Adrenal gland (tissue), 9 donors: ENCODE measurements at regions not wholly inside any gene's neighbourhood (a gene's known extent, or its start where the extent isn't known, plus 50 kb on each side); places are given as distances from the start of the nearest gene placed in this dataset.

Experiments
- DNase-seq, 7 donors: peaks; one replicate each; pipeline ENCODE4 v3.0.0-alpha.2; 2019 to 2020
- H3K27ac ChIP-seq, 5 donors: fragments of 200-600 bp; sonication (generic) in 4 of 5; 1 replicate in 3 of 5; 2 replicates in 2 of 5; pipeline versions ENCODE4 v1.5.1 to v1.8.0; 2016 to 2020; ENCODE audit warnings: mild to moderate bottlenecking in 1 of 5
- H3K27me3 ChIP-seq: fragments of 200-600 bp; 2 replicates; pipeline ENCODE4 v1.8.0; 2021
- H3K36me3 ChIP-seq, 2 donors: fragments of 200-600 bp; replicated peaks in 1 of 2; 1 replicate in 1 of 2; 2 replicates in 1 of 2; pipeline versions ENCODE4 v1.5.1 to v1.8.0; 2018 to 2022
- H3K4me1 ChIP-seq, 2 donors: fragments of 200-600 bp; replicated peaks in 1 of 2; 1 replicate in 1 of 2; 2 replicates in 1 of 2; pipeline versions ENCODE4 v1.5.1 to v1.8.0; 2018 to 2021
- H3K4me3 ChIP-seq, 4 donors: fragments of 200-600 bp; sonication (generic) in 3 of 4; one replicate each; pipeline ENCODE4 v1.5.1; 2016 to 2018
- H3K9me3 ChIP-seq, 3 donors: fragments of 200-600 bp; sonication (generic) in 1 of 3; replicated peaks in 1 of 3; 1 replicate in 2 of 3; 2 replicates in 1 of 3; pipeline versions ENCODE4 v1.5.1 to v1.8.0; 2016 to 2021
- POLR2A ChIP-seq, 2 donors: fragments of 450-650 bp; IDR thresholded peaks; one replicate each; pipeline ENCODE4 v1.6.1; 2017; ENCODE audit warnings: antibody characterized with exemption in 2 of 2, mild to moderate bottlenecking in 2 of 2, moderate library complexity in 1 of 2
- WGBS, 4 donors: extraction: QIAGEN DNeasy Blood & Tissue Kit in 2 of 4; methylation state at CpG; one replicate each; pipeline versions ENCODE4 v1.1.5 to v1.1.7; 2013 to 2017; 5-methylcytosine and 5-hydroxymethylcytosine counted together
- intact Hi-C, 2 donors: fragments of 100-400 bp; cut with DNase I; formaldehyde crosslinking; loops; one replicate each; pipeline versions ENCODE4 v1.14.1 to v1.15.0; 2022 to 2023
- TF ChIP-seq, protein P1 (sequence below), 6 experiments: fragments of 450-650 bp in 4 of 6; fragments of 200-600 bp in 2 of 6; sonication (generic) in 1 of 6; IDR thresholded peaks; 1 replicate in 5 of 6; 2 replicates in 1 of 6; pipeline versions ENCODE4 v1.5.1 to v1.8.0; 2016 to 2021; ENCODE audit warnings: antibody characterized with exemption in 6 of 6, mild to moderate bottlenecking in 2 of 6, moderate library complexity in 1 of 6
- donor health status: healthy with polysubstance abuse.
- donor health status: Bipolar disorder and iron deficiency.
- donor health status: DM: yes; HTN: yes; CAD: no.
- donor health status: DM: no; HTN: no; CAD: no.
- donor health status: DM: no; HTN: no; CAD: no.

DNA sequence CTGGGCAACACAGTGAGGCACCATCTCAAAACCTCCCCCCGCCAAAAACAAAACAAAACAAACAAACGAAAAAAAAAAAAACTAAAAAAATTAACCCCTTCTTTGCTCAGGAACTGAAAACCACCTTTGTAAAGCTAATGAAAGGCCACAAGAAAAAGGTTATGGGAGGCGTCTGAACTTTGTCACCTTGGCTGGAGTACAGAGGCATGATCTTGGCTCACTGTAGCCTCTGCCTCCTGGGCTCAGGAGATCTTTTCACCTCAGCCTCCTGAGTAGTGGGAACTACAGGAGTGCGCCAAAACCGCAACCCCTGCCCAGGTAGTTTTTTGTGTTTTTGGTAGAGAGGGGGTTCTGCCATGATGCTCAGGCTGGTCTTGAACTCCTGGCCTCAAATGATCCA, 337.9 kb downstream of the TBC1D32 start:
- Histone ChIP-seq H3K9me3 (no peaks in the 10 kb centered on the region), H3K4me3 (no peak overlapping the region), H3K27me3 (no peaks in the 10 kb centered on the region), H3K36me3 (no peaks in the 10 kb centered on the region), H3K27ac (no peak overlapping the region), H3K4me1 (no peaks in the 10 kb centered on the region)
- intact Hi-C loops = no loop called here
- 48 to 64% (median 52%) methylated on average over 5 of the region's 5 CpGs for WGBS, 4 donors
- no peak for DNase-seq
- TF ChIP-seq, protein P1, sequence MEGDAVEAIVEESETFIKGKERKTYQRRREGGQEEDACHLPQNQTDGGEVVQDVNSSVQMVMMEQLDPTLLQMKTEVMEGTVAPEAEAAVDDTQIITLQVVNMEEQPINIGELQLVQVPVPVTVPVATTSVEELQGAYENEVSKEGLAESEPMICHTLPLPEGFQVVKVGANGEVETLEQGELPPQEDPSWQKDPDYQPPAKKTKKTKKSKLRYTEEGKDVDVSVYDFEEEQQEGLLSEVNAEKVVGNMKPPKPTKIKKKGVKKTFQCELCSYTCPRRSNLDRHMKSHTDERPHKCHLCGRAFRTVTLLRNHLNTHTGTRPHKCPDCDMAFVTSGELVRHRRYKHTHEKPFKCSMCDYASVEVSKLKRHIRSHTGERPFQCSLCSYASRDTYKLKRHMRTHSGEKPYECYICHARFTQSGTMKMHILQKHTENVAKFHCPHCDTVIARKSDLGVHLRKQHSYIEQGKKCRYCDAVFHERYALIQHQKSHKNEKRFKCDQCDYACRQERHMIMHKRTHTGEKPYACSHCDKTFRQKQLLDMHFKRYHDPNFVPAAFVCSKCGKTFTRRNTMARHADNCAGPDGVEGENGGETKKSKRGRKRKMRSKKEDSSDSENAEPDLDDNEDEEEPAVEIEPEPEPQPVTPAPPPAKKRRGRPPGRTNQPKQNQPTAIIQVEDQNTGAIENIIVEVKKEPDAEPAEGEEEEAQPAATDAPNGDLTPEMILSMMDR (IDR thresholded peaks at IDR 0.05) = no peak
- TF ChIP-seq POLR2A (IDR thresholded peaks at IDR 0.05) = no peak

DNA sequence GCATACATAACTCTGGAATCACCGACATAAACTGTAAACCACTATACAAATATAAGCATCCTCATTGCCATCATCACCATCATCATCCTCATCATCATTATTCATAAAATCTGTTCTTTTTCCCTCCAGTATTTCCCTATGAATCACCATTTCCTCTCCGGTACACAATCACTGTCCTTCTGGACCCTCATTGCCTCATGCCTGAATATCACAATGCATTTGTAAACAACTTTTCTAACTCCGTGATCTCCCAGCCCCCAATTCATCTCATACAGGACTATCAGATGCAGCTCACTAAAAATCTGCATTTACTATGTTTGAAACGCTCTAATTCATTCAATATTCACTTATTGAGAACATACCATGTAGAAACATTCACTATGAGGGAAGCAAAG, 339.7 kb downstream of the TBC1D32 start:
- Histone ChIP-seq H3K27ac (no peak overlapping the region), H3K4me3 (no peak overlapping the region), H3K9me3 (no peaks in the 10 kb centered on the region), H3K4me1 (no peaks in the 10 kb centered on the region), H3K36me3 (no peaks in the 10 kb centered on the region), H3K27me3 (no peaks in the 10 kb centered on the region)
- DNase-seq = no peak
- intact Hi-C loops = no loop called here
- TF ChIP-seq, protein P1 (IDR thresholded peaks at IDR 0.05) = no peak
- no peak for TF ChIP-seq POLR2A (IDR thresholded peaks at IDR 0.05)
- WGBS, 4 donors = 73 to 77% (median 75%) methylated on average over 4 of the region's 4 CpGs

DNA sequence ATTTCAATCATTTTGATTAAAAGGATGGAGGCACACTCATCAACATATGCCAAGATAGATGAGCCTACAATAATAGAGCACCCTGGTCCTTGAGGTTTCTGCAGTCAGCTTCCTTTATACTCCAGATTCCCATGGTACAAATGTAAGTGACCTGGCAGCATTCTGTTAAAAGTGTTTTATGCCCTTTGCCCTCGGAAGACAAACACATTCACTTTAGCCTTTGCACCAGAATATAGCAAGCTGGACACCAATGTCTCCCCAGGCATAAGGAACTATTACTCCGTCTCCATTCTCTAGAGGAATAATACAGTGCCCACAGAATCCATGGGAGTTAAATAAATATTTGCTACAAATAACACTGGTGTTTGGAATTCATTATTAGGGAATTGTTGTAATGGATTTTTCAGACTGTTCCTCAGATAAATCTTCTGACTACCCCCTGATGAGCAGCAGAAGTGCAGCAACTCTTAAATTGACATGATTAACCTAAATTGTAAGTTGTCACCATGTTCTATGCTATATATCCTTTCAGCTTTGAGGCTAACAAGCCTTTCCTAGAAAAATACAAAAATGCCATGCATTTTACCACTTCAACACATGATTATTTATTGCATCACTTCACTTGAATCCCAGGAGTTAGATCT, 340.2 kb downstream of the TBC1D32 start:
- no peak overlapping the region for H3K4me3 ChIP-seq
- WGBS, 4 donors = 66 to 81% (median 74%) methylated on average over 2 of the region's 2 CpGs
- H3K27ac ChIP-seq = no peak overlapping the region
- no peaks in the 10 kb centered on the region for H3K36me3 ChIP-seq
- no peaks in the 10 kb centered on the region for H3K4me1 ChIP-seq
- intact Hi-C loops = no loop called here
- TF ChIP-seq, protein P1 (IDR thresholded peaks at IDR 0.05) = no peak
- TF ChIP-seq POLR2A (IDR thresholded peaks at IDR 0.05) = no peak
- no peaks in the 10 kb centered on the region for H3K9me3 ChIP-seq
- no peaks in the 10 kb centered on the region for H3K27me3 ChIP-seq
- no peak for DNase-seq

DNA sequence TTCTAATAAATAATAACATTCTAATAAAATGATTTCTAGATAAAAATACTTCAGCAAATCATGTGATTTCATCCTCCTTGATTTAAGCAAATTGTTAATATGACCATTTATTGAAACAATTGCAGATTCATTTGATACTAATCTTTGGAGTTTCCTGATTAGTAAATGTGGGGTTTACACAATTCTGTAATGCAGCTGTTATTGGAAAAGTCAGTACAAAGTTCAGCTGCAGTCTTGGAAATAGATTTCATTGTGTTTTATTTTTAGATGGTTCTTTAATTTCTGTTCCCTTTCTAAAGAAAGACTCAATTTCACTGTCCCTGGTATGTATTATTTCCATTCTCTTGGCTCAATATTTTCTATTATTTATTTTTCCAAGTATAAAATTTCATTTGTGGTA, 342.0 kb downstream of the TBC1D32 start:
- DNase-seq = no peak
- TF ChIP-seq POLR2A (IDR thresholded peaks at IDR 0.05) = no peak
- TF ChIP-seq, protein P1 (IDR thresholded peaks at IDR 0.05) = no peak
- Histone ChIP-seq H3K9me3 (no peaks in the 10 kb centered on the region), H3K27me3 (no peaks in the 10 kb centered on the region), H3K27ac (no peak overlapping the region), H3K4me1 (no peaks in the 10 kb centered on the region), H3K36me3 (no peaks in the 10 kb centered on the region), H3K4me3 (no peak overlapping the region)
- intact Hi-C loops = no loop called here
